ENCODE measurements at regions not wholly inside any gene's neighbourhood (a gene's known extent, or its start where the extent isn't known, plus 50 kb on each side); places are given as distances from the start of the nearest gene placed in this dataset.
"Not testable (repeated sequence)": the region's sequence is repeated elsewhere in the genome, so short reads cannot be mapped to it uniquely, and the experiment has no call there.

- not testable (repeated sequence) for TF ChIP-seq CTCF (IDR thresholded peaks at IDR 0.05 in 4 of 5, conservative IDR thresholded peaks at IDR 0.05 in 1 of 5); POLR2A (IDR thresholded peaks at IDR 0.05)
Observed at GRCh38 chr16:47897105-47897504, 258.7 kb downstream of the ABCC12 start.

Data from gastrocnemius medialis (tissue), 4 donors.